ENCODE measurements at regions not wholly inside any gene's neighbourhood (a gene's known extent, or its start where the extent isn't known, plus 50 kb on each side); places are given as distances from the start of the nearest gene placed in this dataset.

DNA sequence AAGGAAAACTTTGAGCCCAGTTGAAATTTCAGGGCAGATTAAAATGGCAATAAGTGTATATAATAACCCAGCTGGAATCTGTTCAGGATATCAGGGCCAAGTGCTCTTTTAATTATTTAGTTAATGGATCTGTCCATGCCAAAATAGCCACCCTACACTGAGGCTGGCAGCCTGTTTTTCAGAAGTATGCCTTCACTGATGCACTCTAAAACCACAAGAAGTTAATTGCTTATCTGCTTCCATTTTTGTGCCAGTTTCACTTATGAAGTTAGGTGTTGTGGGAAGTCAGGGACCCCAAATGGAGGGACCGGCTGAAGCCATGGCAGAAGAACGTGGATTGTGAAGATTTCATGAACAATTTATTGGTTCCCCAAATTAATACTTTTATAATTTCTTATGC is 960.3 kb downstream of the C4orf33 start:
- no peak for TF ChIP-seq POLR2A (IDR thresholded peaks at IDR 0.05; ENCODE audit: extremely low read depth, insufficient read length)
- no peak for TF ChIP-seq MYC (IDR thresholded peaks at IDR 0.05; ENCODE audit: low read depth, low read length)
- no peak for TF ChIP-seq CTCF (IDR thresholded peaks at IDR 0.05; ENCODE audit: low read depth, low read length)
- no peak for DNase-seq (ENCODE audit: low read depth)
- H3K4me3 ChIP-seq (ENCODE audit: low read depth, low read length): no peak overlapping the region

- TF ChIP-seq, protein P1, sequence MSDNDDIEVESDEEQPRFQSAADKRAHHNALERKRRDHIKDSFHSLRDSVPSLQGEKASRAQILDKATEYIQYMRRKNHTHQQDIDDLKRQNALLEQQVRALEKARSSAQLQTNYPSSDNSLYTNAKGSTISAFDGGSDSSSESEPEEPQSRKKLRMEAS (IDR thresholded peaks at IDR 0.05; ENCODE audit: low read depth, low read length): no peak
- TF ChIP-seq POLR2A (IDR thresholded peaks at IDR 0.05; ENCODE audit: extremely low read depth, insufficient read length) (no peak), CTCF (IDR thresholded peaks at IDR 0.05; ENCODE audit: low read depth, low read length) (no peak), MYC (IDR thresholded peaks at IDR 0.05; ENCODE audit: low read depth, low read length) (no peak)
- no peak for DNase-seq (ENCODE audit: low read depth)
- H3K4me3 ChIP-seq (ENCODE audit: low read depth, low read length): no peak overlapping the region
Measured at GRCh38 chr4:130064471-130064870, 968.5 kb downstream of the C4orf33 start.

DNA sequence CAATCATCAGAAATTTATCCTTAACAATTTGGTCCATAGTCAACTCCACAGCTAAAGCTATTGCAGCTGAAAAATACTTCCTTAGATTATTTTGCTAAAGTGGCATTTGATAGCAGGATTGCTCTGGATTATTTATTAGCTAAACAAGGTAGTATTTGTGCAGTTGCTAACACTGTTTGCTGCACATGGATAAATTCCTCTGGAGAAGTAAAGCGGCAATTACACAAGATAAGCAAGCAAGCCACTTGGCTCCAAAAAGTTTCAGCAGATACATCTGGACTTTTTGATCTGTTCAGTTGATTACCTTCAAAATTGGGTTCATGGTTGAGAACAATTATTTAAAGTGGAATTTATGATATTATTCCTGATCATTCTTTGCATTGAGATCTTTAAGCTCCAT is 971.5 kb downstream of the C4orf33 start:
- no peak for DNase-seq (ENCODE audit: low read depth)
- no peak overlapping the region for H3K4me3 ChIP-seq (ENCODE audit: low read depth, low read length)
- TF ChIP-seq, protein P1 (IDR thresholded peaks at IDR 0.05; ENCODE audit: low read depth, low read length): no peak
- TF ChIP-seq MYC (IDR thresholded peaks at IDR 0.05; ENCODE audit: low read depth, low read length) (no peak), CTCF (IDR thresholded peaks at IDR 0.05; ENCODE audit: low read depth, low read length) (no peak), POLR2A (IDR thresholded peaks at IDR 0.05; ENCODE audit: extremely low read depth, insufficient read length) (no peak)

- no peak overlapping the region for H3K4me3 ChIP-seq (ENCODE audit: low read depth, low read length)
- DNase-seq (ENCODE audit: low read depth): no peak
- no peak for TF ChIP-seq MYC (IDR thresholded peaks at IDR 0.05; ENCODE audit: low read depth, low read length)
- no peak for TF ChIP-seq POLR2A (IDR thresholded peaks at IDR 0.05; ENCODE audit: extremely low read depth, insufficient read length)
- TF ChIP-seq, protein P1 (IDR thresholded peaks at IDR 0.05; ENCODE audit: low read depth, low read length): no peak
- TF ChIP-seq CTCF (IDR thresholded peaks at IDR 0.05; ENCODE audit: low read depth, low read length): no peak
Measured at GRCh38 chr4:130068072-130068471, 972.1 kb downstream of the C4orf33 start.

- no peak overlapping the region for H3K4me3 ChIP-seq (ENCODE audit: low read depth, low read length)
- peak; percentile 36 for DNase-seq (ENCODE audit: low read depth)
- TF ChIP-seq CTCF (IDR thresholded peaks at IDR 0.05; ENCODE audit: low read depth, low read length): no peak
- TF ChIP-seq, protein P1 (IDR thresholded peaks at IDR 0.05; ENCODE audit: low read depth, low read length): no peak
- no peak for TF ChIP-seq POLR2A (IDR thresholded peaks at IDR 0.05; ENCODE audit: extremely low read depth, insufficient read length)
- TF ChIP-seq MYC (IDR thresholded peaks at IDR 0.05; ENCODE audit: low read depth, low read length): no peak
Measured at GRCh38 chr4:130071746-130072145, 975.8 kb downstream of the C4orf33 start.

DNA sequence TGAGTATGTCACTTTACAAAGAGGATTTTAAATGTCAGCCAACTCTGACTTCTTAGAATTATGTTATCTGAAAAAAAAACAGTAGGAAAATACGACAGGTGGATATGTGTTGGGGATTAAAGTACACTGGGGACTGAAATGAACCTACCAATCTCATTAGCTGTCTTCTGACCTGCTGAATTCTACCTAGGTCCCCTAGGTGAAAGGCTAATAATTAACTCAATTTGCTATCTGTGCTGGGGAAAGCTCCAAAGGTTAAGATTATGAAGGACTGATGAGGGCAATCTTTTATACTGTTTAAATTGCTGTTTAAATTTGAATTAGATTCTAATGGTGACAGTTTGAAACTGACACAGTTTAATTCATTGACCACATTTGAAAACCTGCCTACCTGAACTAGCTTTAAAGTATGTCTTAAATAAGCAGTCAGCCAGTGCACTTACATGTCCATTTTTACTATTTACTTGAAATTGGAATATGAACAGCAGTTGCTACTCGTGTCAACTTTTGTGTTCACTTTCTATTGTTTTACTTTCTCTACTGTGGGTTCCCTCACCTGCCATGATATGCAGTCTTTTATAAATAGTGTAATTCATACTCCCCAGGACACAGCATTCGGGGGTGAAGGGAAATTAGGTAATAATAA is 977.3 kb downstream of the C4orf33 start:
- TF ChIP-seq CTCF (IDR thresholded peaks at IDR 0.05; ENCODE audit: low read depth, low read length): no peak
- TF ChIP-seq POLR2A (IDR thresholded peaks at IDR 0.05; ENCODE audit: extremely low read depth, insufficient read length): no peak
- TF ChIP-seq, protein P1 (IDR thresholded peaks at IDR 0.05; ENCODE audit: low read depth, low read length): no peak
- H3K4me3 ChIP-seq (ENCODE audit: low read depth, low read length): no peak overlapping the region
- DNase-seq (ENCODE audit: low read depth): no peak
